ENCODE measurements at regions not wholly inside any gene's neighbourhood (a gene's known extent, or its start where the extent isn't known, plus 50 kb on each side); places are given as distances from the start of the nearest gene placed in this dataset.

DNA sequence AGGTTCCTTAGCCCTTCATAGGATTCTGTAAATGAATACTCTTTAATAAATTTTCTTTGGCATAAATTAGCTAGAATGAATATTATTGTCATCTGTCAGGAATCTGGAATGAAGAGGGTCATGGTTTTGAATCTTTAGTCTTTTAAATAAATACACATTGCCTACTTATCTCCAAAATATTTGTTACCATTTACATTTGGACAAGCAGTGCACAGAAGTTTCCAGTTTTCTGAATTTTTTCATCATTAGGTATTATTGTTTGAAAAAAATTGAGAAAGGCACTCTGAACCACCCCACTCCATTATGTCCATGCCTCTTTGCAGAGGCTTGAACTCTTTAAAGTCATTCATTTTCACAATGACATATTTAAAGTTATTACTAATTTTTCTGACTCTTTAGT, 549.0 kb upstream of the LUZP2 start:
- no peak for DNase-seq (ENCODE audit: low spot score)

DNA sequence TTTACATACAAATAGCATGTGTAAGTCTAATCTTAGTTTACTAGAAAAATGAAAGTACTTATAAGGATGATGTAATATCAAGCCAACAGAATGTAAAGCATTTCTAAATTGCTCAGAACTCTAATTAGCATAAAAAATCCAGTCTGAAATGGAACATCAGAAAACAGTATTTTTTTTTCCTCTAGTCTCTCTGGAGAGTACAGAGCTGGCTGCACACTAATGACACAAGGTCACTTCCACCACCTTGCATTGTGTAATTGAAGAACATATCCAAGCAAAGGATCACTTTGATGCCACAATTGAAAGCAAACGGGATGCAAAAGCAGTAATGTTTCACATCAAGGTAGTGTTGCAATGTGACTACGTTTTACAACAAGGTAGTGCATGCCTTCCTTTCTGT, 548.0 kb upstream of the LUZP2 start:
- no peak for DNase-seq (ENCODE audit: low spot score)

DNA sequence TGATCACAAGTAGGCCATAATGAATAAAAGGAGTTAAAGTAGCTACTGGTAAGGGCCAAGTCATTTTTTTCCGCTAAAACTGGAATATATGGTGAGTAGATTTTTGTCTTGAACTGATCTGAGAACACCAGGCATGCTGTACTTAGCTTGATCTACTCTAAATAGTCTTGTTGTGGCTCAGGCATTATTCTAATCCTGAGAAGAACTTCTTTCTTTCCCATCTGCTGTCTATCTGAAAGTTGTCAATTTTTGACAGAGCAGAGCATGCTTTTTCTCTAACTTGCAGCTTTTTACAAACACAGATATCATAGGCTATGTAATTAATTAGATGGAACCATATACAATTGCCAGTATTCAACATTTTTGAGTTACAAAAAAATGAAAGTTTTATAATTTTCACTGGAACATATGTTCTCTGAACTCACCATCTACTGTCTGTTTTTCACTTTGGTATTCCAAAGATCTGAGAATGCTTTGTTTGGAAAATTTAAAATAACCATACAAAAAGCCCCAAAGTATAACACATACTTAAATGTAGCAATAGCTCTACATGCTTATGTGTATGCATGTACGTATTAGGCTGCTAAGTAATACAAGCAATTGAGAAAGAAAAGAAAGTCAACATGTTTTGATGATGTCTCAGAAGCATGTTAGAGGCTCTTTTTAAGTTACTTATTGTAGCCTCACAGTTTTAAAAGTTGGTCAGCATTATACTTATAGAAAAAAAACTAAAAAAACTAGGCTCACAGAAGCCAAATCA, 542.7 kb upstream of the LUZP2 start:
- DNase-seq (ENCODE audit: low spot score) = no peak

DNA sequence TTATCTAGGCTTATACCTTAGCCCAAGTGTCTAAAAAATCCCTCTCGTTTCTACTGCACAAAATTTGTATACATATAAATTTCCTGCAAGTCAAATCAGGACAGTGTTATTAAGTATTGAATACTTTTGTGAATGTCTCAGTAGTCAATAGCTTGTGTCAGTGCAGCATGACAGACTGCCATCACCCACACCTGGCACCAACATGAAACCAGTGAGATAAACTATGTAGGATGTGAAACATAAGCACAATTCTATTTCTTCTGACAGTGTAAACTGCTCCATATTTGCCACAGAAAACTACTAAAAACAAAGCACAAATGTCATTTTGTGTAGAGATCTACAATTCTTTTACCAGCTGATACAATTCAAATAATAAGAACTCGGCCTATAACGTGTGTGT, 542.1 kb upstream of the LUZP2 start:
- no peak for DNase-seq (ENCODE audit: low spot score)

DNA sequence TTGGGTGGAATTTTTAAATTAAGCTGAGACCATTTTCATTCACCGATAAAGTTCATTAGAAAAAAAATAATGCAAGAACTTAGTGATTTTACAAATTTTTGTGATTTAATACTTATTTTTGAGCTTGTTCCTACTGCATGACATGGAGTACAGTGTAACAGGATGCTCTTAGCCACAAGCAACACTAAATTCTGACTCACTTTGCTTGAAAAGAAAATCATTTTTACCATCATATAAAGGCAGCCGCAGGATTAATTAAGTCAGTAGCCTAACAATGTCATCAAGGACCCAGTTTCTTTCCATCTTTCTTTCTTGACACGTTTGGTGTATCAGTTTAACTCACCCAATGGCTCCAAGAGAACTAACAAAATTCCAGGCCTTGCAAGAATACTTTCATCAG, 540.3 kb upstream of the LUZP2 start:
- no peak for DNase-seq (ENCODE audit: low spot score)

DNA sequence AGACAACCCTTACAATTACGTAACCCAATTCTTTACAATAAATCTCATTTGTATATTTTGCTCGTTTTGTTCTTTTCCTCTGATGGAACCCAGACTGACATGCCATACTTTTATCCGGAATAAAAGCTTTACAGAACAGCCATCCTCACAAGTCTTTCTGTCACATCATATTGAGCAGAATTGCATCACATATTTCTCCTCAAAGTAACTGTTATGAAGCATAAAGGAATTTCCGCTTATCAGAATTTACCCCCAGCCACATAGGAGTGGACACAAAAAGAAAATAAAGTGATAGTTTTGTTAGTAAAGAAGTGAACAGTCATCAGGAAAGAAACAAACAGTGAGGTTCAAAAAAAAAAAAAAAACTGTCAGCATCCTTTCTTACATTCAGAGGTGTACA, 539.5 kb upstream of the LUZP2 start:
- no peak for DNase-seq (ENCODE audit: low spot score)

DNA sequence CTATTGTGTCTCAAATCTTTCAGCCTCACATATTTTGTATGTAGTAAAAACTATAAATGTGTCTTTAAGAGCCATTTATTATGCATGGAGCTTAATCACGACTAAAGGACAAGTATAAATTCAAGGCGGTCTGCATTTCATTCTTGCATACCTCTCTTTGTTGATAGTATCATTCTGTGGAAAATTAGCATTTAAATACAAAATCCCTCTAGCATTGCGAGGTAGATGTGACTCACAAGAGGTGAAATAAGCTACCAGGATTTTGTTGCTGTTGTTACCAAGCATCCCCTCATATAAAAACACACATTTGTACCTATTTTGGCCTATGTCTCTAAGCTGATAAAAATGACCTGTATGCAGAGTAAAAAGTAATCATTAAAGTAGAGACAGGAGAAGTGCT, 537.4 kb upstream of the LUZP2 start:
- DNase-seq (ENCODE audit: low spot score) = no peak

DNA sequence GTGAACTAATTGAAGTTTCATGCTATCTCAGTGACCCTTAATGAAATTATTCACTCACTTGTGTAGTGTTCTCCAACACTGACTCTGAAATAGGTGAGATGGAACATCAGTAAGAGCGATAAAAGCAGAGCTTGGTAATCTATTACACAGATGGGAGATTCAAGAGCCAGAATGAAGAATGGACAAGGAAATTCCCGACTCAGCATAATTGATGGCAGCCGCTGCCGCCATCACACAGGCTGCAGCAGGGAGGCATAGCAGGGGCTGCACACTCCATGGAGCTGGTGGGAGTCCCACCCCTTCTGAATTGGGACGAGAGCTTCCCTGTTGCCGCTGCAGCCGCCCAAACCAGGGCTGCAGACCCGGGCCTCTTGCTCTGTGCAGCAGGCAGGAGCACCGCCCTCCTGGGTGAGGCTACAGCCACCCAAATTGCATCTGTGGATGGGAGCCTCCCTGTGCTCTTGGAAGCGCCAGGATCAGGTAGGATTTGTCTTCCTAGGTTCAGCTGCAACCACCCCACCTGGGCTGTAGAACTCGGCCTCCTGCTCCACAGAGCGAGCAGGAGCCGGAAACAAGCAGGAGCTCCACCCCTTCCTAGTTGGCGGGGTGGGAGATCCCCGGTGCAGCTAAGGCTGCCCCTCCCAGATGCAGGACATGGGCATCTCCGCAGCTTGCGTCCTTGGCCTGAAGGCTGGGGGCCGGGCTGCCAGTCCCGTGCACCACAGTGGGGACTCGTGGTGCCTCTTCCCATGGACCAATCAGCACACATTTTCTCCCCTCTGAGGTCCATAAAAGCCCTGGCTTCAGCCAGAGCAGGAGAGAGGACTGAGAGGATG, 535.1 kb upstream of the LUZP2 start:
- DNase-seq (ENCODE audit: low spot score) = no peak

DNA sequence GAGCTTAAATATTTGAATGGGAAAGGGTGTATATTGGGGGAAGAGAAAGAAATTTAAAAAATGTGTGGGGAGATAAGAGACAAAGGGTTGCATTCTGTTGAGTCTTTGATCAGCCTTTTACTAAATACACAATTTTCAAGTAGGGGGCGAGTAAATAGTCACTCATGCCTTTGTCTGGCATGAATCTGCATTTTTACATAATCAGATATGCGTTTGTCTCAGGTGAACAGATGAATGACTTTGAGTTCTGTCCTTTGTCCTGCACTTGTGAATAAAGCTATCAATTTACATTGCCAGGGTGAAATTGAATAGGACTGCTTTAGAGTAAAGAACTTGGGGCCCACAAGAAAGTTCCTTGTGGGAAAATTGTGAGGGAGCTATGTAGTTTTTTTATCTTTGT, 523.6 kb upstream of the LUZP2 start:
- no peak for DNase-seq (ENCODE audit: low spot score)

DNA sequence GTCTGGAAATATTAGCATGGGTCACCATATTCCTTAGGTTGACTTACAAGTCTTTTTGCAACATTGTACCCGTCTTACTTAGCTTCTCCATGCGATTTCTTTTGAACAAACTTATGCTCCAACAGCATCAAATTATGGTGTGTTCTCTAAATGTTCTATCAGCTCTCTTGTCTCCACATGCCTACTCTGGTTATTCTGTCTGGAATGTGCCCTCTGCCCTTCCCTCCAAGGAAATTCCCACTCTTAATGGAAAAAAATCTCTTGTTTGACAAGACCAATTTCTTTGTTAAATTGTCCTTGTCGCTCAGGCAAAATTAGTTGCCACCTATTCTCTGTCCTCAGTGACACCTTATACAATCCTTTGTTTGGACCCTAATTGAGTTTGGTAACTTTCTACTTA, 522.8 kb upstream of the LUZP2 start:
- no peak for DNase-seq (ENCODE audit: low spot score)

DNA sequence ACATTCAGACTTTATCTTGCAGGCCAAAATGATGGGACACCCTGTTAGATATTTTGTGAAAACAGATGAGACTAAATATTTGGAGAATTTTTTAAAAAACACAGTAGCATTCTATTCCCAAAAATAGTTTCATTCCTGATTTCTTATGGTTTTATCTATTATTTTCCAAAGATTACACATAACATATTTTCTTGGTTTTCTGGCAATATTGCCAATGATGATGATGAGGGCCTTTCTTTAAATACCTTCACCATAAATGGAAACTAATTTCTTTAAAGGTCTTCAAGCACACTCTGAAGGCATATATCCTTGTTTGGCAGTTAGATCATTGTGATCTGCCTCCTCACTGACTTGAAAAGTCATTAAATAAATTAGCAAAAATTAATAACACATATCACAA, 522.3 kb upstream of the LUZP2 start:
- DNase-seq (ENCODE audit: low spot score) = no peak

DNA sequence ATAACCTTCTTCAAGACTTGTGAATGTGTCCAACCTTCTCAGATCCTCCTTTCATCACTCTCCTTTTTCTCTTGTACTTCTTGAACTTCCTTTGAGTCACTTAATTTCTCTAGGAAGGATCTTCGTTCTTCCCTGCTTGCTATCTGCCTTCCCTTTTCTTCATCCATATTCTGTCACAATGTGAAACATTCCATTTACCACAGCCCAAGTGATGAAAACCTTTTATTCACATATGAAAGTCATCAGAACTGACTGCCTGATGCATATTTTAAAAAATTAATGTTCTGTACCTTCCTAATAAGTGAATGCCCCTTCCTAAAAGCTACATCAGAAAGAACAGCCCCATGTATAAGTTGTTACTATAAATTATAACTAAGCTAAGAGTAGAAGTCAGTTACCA, 520.4 kb upstream of the LUZP2 start:
- no peak for DNase-seq (ENCODE audit: low spot score)

DNA sequence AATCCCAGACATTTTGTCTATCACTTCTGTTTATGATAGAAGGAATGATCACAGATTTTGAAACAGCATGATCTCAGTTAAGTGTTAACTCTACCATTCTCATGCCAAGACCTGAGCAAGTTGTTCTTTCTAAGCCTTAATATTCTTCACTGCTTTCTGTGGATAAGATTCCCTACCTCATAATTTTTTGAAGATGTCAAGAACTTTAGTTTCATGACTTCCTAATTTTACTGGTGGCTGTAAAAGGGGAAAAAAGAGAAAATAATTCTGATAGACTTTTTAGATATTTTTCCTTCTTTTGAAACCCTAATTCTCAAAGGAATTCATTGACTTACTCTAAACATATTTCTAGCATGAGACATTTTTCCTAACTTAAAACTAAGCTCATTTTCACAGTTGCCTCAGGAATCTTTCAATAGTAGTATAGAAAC, 520.0 kb upstream of the LUZP2 start:
- DNase-seq (ENCODE audit: low spot score) = no peak

DNA sequence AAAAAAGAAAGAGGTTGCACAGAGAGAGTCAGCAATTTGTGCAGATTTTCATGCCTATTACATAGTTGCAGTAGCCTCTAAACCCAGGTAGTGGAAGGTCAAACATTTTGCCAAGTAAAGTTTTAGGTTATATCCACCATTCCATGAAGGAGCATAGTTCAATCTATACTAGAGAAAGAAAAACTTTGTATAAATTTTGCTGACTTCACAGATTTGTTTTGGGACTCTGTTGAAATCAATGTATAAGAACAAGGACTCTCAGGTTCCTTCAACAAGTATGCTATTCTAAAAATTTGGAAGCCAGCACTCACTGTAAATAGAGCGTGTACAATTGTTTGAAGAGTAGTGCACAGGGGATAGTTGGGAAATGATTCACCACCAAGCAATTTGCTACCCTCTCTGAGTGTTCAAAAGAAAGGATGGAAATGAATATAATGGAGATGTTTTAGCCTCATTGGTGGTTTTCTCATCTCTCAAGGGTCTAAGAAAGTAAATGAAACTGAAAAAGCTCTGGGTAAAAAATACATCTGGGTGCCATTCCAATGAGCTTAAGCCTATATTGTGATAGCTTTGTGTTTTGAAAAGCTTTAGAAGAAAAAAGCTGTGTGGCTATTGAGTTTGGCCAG, 508.4 kb upstream of the LUZP2 start:
- DNase-seq (ENCODE audit: low spot score) = no peak

DNA sequence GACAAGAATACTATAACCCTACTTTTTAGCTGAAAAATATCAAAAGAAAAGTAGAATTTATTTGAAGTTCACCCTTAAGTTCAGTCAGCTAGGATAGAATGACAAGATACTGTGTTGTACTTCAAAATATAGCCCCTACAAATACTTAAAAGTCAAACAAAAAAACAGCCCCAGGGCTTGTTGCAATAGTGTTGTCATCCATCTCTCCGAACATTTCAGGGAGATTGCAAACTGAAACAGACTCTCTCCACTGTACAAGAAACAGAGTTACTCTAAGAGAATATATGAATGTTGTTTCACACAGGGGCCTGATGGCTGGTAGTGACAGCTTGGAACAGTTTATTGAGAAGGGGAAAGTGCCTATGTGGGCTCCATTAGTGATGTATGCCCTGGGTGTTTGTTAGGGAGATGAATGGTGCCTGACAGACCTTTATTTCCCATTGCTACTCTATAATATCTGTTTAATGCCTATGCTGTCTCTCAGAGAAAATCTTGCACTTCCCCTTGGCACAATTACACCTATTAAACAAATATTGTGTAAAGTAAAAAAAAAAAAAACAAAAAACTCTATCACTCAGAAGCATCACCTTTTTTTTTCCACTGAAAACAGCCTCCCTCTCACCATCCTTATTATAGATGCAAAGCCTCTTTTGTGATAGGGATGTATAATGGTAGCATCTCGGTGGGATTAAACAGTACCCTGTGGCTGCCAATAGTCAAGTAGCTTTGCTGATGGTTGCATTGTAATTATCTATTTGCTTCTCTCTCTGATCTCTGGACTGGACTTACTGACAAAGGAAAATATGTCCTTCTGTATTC, 506.3 kb upstream of the LUZP2 start:
- no peak for DNase-seq (ENCODE audit: low spot score)

DNA sequence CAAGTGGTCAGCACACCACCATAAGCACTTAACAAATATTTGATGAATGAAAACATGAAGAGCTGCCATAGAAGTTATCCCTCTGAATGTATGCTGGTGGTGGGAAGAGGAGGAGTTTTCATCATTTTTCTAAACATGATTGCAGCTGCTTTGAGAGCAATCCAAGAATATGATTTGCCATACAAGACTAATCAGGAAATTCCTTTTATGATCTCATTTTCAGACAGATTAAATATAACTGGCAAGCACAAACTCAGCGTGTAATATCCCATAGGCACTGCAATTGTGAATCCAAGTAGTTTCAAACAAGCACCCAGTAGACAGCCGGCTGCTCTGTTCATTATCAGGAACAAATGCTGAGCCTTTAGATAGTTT, 505.7 kb upstream of the LUZP2 start:
- no peak for DNase-seq (ENCODE audit: low spot score)

DNA sequence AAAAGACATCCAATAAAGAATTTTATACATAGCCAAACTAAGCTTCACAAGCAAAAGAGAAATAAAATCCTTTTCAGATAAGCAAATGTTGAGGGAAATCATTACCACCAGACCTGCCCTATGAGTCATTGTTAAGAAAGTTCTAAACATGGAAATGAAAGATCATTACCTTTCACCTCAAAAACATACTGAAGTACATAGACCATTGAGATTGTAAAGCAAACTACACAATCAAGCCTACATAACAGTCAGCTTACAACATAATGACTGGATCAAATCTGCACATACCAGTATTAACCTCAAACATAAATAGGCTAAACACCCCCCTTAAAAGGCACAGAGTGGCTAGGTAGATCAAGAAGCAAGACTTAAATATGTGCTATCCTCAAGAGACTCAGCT, 501.0 kb upstream of the LUZP2 start:
- DNase-seq (ENCODE audit: low spot score) = no peak

DNA sequence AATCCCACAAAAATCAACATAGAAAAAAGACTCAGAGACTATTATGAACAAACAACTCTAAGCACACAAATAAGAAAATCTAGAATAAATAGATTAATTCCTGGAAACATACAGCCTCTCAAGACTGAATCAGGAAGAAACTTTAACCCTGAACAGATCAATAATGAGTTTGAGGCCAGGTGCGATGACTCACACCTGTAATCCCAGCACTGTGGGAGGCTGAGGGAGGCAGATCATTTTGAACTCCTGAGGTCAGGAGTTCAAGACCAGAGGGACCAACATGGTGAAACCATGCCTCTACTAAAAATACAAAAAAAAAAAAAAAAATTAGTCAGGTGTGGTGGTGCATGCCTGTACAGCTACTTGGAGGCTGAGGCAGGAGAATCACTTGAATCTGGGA, 499.5 kb upstream of the LUZP2 start:
- no peak for DNase-seq (ENCODE audit: low spot score)

DNA sequence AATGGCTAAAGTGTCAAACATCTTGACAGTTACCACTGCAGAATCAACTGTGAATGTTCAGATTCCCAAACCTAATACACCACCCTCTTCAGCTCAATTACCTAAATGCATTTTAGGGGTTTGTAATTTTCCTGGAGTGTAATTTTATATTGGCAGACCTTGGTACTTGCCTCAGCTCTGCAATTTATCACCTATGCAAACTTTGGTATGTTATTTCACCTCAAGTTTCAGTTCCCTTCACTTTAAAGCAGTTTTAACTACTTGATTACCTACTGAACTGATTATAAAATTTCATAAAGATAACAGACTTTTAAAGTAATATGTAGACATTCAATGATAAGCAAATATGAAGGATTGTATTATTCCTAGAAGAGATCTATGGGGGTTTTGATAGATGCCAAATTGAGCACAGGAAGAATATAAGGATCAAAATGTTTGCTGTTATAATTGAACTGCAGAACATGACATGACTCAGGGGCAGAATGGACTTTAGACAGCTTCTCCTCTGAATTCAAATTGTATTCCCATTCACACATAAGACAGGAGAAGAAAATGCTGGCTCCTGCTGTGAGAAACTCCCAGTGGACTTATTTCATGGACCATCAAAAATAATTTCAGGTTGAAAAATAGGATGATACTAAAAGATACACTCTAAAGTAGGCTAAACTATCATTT, 491.5 kb upstream of the LUZP2 start:
- DNase-seq (ENCODE audit: low spot score) = no peak

DNA sequence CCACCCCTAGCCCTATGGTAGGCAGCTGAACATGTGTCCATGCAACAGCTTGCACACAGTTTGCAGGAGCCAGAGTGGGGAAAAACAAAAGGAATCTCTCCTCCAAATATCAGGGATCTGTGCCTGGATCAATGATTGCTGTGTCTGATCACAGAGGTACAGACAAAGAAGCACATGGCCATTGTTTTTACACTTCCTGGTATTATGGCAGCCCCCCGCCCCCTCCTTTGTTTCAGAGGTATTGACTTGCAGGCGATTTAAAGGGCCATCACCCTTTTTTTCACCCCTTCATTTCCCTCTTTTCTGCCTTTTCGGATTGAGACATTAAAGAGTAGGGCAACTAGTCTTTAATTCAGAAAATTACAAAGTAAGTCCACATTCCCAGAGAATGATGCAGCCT, 453.0 kb upstream of the LUZP2 start:
- no peak for DNase-seq (ENCODE audit: low spot score)

DNA sequence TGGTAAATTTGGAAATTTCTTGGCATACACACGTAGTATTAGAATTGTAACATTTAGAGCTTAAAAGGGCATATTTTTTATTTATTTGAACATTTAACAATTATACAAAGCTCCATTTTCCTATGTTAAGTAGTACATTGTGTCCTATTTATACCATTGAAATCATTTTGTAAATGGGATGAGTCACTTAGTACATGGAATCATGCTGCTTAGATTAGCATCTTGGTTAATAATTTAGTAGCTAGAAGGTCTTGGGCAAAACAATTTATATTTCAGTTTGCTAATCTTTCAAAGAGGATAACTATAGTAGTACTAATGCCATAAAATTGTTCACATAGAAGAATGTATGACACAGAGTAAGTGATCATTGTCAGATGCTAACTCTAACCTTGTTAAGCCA, 450.1 kb upstream of the LUZP2 start:
- DNase-seq (ENCODE audit: low spot score) = no peak

DNA sequence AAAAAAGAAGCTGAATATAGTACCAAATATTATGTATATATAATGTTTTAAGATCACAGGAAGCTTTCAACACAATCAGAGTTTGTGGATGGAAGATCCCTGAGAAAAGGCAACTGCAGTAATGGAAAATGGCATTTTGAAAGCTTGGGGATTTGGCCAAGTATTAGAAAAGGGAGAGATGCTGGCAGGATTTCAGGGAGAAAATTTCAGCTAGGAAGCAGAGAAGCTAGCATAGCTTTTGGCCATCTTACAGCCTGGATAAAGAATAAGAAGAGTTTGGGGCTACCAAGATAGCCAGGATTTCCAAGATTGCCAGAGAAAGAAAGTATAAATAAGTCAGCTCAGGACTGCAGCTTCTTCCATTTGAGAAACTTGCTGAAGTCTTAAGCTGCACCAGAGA, 440.8 kb upstream of the LUZP2 start:
- DNase-seq (ENCODE audit: low spot score) = no peak

Measured in Ammon's horn (tissue), 1 donor.